NCI-H748 (cell line): ENCODE measurements at regions not wholly inside any gene's neighbourhood (a gene's known extent, or its start where the extent isn't known, plus 50 kb on each side); places are given as distances from the start of the nearest gene placed in this dataset.
"Not testable (repeated sequence)": the region's sequence is repeated elsewhere in the genome, so short reads cannot be mapped to it uniquely, and the experiment has no call there.

ENCODE experiments used
- DNase-seq: peaks from one replicate; lab custom pipeline; 2025; ENCODE audit not compliant: unreplicated experiment; lab: John Stamatoyannopoulos, UW

DNA sequence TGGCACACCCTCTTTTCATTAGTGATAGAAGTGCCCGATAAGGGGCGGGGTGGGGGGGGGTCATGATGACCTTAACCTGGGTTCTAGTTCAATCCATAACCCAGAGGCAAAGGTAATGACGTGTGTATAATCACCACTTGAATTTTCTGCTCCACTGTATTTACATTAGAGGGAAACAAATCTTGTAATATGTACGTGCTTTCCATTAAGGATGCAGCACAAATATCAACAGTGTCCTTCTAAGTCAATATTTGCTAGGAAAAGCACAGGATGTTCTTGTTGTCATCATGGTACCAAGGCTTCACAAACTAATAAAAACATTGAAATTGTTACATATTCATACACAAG lies 121.2 kb upstream of the SLC38A2 start:
- peak; percentile 70 for DNase-seq

DNA sequence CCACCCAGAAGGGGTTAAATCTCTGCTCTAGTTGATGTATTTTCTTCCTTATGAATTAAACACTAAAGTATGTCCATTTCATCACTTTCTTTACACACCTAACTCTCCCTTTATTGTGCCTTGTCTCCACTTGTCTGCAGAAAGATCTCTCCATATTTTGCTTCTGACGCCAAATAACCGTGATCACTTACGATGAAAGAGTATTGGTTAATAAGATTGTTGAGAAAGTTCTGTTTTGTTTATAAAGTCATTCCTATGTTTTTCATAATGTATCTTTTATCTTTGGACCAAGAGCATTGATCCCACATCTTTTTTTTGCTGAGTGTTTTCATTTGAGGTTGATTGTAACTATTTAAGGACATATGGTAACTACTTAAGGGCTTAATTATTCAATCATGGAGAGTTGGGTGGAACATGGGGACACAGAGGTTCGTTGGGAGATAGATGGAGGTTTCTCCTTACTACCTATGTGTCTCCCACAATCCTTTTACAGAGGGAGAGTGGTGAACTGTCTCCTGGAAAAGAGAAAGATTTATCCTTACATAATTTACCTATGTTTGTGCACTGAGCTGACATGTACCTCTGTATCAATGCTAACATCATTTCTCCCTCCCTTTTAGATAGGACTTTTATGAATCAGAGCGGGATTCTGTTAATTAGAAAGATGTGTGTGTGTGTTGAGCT lies 120.7 kb upstream of the SLC38A2 start:
- DNase-seq = no peak

DNA sequence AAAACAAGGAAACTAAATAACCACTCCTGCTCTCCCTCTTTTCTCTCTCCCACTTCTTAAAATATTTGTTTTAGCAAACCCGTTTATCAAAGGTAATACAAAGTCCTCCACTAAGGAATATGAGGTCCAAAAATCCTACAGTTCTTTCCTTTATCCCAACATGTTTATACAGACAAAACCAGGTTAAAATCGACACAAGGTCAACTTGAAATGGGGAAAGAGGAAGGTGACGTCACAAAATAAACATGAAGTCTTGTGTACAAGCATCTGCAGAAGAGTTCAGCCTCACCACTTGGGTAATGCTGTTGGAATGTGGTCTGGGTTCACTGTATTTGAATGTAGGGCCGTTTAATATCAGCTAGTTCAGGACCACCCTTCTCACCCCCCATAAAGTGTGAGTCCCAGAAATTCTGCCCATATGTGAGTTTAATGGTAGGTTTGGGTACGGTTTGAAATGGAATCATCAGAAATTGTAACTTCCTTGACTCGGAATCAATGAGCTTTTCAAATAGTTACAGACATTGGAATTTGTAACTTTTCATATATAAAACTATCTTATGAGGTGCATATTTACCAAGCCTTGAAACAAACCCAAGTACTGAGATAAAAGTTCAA lies 120.0 kb upstream of the SLC38A2 start:
- DNase-seq = peak; percentile 6

DNA sequence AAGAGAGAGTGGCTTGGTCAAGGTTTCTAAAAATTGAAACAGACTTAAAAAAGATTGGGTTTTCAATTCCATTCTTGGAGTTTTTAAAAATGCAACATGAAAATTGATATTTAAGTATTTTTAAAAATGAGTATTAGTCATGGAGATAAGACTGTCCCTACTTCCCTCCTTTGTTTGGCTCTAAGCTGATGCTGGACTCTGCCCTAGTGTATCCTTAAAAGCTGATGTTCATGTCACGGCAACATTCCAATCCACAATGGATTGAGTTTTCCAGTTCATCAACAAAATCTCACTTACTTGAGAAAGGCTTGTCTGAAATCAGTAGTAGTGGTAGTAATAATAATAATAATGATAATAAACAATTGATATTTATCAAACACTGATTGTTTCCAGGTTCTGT lies 119.0 kb upstream of the SLC38A2 start:
- DNase-seq = no peak

DNA sequence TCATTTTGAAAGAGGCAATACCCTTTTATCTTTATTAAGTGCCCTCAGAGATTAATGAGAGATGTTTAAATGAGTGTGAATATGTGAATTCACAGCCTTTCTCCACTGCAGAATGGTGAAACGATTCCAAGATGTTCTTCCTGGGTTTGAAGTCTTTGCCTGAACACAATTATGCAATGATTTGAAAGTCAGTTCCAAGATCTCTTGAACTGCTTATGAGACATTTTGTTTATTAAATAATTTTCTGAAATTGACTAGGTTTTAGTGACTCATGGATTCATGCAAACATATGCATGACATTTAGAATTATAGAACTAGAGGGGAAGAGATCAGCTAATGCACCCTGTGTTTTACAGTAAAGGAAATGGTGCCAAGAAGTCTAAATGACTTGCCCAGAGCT lies 118.1 kb upstream of the SLC38A2 start:
- DNase-seq = no peak

DNA sequence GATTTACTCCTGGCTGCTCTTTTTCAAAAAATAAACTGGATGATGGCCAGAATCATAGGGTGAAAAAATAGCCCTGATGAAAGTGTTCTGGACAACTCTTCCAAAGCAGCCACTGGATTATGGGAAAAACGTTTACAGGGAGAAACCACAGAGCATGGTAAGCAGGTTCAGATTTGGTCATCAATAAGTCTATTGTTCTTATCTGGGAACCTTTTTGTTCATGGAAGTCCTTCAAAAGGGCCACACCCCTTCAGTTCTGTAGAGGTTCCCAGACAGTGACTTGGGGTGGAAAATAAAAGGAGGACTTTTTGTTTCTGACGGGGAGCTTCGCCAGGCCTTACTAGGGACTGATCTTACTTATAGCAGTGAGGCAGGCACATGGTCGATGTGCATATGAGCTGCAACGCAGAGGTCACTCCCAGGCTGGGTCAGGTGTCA lies 117.4 kb upstream of the SLC38A2 start:
- peak; percentile 21 for DNase-seq

DNA sequence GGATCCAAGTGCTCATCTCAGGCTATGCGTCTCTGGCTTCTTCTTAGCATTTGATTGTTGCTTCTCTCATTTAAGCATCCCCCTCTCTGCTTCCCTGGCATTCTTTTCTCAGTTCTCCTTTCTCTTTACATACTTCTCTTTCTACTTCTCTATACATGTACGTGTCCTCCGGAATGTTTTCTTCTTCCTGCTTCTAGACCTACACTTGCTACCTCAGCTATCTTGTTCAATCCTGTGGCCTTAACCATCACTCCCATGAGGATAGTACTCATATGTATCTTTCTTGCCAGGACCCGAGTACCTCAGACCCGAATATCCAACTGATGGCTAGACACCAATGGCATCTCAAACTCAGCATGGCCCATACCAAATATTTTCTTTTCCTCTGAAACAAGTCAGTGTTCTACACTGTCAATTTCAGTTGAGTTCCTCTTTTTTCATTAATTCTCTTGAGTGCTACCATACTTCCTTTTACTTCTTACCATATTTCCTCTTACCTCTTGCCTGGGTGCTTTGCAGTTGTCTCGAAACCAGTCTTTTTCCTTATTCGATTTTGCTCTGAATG lies 115.1 kb upstream of the SLC38A2 start:
- DNase-seq = no peak

DNA sequence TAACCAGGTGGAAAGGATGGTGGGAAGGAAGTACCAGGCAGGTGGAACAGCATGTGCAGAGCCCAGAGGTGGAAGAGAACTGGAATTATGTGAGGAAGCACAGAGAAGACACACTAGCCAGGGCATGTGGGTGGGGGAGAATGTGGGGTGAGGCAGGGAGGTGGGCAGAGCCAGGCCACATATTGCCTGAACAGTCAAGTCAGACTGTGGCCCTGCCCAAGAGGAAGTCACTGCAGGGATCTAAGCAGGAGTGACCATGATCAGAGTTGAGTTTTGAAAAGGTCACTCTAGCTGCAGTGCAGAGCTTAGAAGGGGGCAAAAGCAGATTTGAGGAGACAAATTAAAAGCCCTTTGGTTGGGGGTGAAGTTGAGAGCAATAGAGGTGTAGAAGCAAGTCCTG lies 114.0 kb upstream of the SLC38A2 start:
- DNase-seq = no peak

DNA sequence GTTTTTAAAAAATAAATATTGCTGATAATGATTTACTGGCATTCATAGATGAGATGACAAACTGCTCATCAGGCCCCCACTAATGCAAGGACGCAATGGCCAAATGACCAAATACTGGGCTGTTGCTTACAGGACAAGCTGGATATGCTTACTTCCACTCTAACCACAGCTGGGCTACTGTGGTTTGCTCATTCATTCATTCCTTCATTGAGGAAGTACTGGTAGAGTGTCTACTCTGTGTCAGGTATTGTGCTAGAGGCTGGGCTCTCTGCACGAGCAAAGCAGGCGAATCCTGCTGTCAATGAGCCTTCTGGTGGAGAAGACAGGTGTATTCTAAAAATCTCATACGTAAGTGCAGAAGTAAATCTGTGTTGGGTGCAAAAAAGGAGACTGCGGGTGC lies 113.3 kb upstream of the SLC38A2 start:
- DNase-seq = no peak

DNA sequence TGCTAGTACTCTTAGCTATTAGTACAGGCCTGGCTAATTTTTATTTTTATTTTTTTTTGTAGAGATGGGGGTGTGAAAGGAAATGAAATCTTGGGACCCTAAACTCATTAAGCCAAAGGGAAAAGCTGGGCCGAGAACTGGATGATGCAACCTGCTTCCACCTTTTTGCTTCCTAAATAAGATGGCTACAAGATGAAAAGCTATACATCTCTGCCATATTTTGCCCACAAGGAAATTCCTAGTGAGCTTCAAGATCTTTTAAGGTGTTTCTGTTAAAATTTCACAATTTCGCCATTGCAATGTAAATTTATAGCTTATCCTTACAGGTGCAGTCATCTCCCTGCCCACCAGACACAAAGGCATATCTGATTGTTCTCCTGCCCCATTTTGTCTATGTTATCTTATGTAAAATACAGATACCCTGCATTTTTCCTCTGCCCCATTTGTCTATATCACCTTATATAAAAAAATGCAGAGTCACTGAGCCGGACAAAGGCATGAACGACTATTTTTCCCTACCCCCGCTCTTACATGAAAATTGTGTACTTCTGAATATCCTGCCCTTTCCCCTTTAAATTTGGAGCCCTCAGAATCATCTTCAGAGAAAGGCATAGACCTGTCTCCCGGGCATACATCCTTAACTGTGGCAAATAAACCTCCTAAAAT lies 112.0 kb upstream of the SLC38A2 start:
- DNase-seq = no peak

DNA sequence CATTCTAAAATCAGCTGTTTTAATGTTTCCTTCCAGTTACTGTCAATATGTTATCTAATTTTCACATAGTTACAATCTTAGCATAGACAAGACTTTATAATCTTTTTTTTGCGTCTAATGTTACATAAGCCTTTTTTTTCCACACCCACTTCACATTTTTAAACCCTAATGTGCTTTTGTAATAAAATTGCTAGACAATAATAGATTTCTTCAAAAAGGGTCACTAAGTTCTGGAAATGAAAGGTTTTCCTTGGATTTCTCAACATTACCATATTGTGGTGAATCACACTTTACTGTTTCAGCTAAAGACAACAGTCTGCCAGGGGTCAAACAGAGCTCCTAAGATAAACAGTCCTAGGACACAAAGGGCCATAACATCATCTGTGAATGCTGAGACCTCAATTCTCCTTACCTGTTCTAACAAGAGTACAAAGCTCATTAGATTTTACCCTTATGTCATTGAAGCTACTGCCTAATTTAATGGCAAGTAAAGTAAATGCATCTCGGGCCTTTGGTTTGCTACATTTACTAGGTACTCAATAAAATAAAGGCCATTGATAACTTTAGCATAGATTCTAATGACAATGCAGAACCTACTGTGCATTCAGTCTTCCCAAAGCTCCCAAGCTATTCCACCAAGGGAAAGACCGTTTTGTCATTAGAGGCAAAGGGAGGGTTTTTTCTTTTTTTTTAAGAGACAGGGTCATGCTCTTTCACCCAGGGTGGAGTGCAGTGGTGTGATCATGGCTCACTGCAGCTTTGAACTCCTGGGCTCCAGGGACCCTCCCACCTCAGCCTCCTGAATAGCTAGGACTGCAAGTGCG lies 111.2 kb upstream of the SLC38A2 start:
- DNase-seq = no peak

DNA sequence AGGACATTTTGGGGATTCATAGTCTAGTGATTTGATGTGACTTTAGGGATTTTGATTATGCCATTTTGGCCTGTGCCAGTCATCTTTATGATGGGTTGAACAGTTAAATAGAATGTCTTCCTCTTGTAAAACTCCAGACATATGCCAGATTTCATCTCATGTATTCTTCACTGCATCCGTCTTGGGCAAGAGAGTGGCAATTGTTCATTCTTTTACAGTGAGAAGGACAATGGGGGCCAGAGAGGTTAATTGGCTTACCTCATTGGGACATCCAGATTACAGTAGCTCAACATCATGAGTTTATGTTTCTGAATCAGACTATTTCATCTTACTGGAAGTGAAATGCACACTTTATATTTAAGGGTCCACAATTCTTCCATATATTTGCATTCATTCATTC lies 108.2 kb upstream of the SLC38A2 start:
- no peak for DNase-seq

DNA sequence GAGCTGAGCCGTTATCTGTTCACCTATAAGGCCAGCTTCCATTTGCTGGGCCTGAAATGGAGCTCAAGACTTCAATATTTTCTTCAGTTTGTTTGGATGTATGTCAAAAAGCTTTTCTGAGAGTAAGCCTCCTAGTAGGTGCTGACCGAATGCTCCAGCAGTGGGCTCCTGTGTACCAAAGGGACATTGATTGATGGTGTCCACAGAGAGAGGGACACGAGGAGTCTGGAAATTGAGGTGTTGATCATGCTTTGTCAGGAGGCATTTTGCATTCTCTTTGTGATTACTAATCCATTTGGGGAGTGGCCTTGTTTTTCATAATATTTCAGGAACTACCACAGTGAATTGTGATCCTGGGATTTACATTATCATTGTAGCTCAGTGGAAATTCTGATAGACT lies 107.7 kb upstream of the SLC38A2 start:
- DNase-seq = no peak

DNA sequence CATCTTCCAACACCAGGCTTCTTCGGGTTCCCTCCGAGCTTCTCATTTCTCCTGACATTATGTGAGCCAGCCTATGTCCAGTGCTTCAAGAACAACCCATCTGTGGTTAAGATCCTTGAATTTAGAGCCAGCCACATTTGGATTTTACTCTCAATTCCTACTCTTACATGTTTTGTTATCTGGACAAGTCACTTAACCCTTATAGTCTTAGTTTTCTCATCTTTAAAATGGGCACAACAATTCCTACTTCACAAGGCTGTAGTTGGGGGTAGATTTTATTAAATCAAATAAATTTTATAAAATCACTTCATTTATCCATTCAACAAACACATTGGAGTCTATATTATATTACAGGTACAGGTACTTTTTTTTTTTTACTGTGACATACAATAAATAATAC lies 105.5 kb upstream of the SLC38A2 start:
- DNase-seq = no peak

DNA sequence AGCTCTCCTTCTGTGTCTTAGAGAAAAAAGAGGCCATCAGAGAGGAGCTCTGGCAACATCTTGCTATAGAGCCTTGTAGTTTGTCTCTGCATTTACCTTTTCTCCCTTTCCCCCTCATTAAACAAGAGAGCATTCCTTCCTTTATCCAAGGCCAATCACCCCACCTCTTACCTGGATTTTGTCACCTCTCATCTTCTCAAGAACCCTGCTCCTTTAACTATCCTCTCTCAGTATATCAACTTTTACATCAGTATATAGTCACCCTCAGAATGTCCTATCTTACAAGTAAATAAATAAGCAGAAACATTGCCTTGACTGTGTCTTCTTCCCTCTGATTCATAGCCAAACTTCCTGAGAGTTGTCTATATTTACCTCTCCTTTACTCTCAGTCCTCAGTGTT lies 105.0 kb upstream of the SLC38A2 start:
- DNase-seq = no peak

DNA sequence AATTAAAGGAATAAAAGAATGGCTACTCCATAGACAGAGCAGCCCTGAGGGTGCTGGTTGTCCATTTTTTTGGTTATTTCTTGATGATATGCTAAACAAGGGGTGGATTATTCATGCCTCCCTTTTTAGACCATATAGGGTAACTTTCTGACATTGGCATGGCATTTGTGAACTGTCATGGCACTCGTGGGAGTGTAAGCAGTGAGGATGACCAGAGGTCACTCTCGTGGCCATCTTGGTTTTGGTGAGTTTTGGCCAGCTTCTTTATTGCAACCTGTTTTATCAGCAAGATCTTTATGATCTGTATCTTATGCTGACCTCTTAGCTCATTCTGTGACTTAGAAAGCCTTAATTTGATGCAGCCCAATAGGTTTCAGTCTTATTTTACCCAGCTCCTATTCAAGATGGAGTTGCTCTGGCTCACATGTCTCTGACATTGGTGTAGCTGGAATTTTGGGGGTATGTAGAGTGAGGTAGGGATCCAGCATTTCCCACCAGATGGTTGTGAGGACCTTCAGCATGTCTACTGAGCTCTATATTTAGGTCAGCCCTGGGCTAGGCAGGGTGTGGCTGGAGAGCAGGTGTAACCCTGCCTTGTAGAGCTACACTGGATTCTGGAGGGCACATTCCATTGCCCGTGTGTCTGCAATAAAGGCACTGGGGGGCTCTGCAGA lies 103.5 kb upstream of the SLC38A2 start:
- DNase-seq = no peak

DNA sequence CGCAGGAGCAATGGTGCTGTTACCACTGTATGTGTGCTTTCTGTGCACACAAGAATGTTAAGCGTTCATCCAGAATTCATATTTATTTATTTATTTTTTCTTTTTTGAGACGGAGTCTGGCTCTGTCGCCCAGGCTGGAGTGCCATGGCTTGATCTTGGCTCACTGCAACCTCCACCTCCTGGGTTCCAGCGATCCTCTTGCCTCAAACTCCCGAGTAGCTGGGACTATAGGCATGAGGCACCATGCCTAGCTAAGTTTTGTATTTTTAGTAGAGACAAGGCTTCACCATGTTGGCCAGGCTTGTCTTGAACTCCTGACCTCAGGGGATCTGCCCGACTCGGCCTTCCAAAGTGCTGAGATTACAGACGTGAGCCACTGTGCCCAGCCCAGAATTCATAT lies 101.8 kb upstream of the SLC38A2 start:
- DNase-seq = not testable (repeated sequence)

DNA sequence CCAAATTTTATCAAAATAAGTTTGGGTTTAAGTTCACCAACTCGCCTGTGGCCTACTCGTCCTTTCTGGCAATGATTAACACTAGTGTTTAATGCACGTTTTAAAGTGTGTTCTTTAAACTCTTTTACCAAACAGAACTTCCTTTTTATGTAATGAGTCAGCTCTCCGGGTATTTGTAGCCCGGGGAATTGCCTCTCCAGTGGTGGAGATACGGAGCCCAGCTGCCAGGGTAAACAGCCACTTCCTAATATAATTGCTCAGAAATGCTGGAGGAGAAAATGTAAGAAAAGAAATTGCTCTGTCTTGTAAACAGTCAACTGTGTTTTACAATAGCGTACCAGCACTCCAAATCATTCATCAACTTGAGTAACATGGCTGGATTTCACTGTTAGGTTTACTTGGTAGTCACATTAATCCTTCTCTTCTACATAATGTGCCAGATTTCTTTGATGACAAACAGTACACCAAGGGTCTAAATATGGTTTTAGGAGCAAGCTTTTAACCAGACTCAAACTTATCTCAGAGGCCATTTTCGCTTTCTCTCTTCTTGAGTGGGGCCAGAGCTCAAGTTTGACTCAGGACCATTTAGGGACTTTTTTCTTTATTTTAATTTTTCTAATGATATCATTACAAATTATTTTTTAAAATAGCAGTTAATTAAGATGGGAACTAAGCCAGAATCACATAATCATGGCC lies 101.2 kb upstream of the SLC38A2 start:
- DNase-seq = no peak

DNA sequence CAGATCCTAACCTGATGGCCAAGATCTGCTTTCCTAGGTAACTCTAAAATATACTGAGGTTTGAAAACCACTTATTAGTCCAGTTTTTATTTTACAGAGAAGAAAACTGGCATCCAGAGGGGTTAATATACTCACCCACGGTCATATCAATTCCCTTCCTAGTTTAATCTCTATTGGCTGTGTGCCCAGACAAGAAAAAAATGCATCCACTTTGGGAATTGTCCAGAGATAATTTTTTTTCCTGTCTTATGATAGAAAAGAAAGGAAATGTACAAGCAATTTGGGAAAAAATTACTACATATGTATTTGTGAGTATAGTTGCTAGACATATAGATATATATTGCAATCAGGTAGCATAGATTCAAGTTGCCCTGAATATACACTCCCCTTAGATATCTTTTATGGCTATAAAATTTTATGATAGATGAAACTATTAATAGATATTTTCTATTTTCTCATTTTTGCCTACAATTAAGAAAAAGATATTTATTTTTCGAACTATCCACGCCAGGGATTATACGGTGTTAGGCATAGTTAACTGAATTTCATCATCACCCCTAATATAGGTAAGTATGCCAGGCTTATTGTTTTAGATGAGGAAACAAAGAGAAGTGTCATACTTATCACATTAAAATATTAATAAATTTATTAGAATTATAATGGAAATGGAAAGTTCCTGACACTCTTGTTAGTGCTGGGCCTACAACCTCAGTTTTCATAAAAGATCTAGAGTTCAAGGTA lies 100.5 kb upstream of the SLC38A2 start:
- DNase-seq = no peak
